Endothelial cell (in vitro differentiated cells): ENCODE measurements at regions not wholly inside any gene's neighbourhood (a gene's known extent, or its start where the extent isn't known, plus 50 kb on each side); places are given as distances from the start of the nearest gene placed in this dataset.

Source experiments
- DNase-seq: peaks from one replicate; pipeline ENCODE4 v3.0.0; 2021; ENCODE audit warnings: low spot score
- H3K27ac Mint-ChIP-seq: one replicate; pipeline ENCODE4 v1.8.0; 2021; ENCODE audit warnings: mixed read lengths, inconsistent platforms; ENCODE audit not compliant: unreplicated experiment
- H3K27me3 Mint-ChIP-seq: one replicate; pipeline ENCODE4 v1.8.0; 2021; ENCODE audit warnings: mild to moderate bottlenecking, moderate library complexity, mixed read lengths, inconsistent platforms; ENCODE audit not compliant: unreplicated experiment
- H3K36me3 Mint-ChIP-seq: one replicate; pipeline ENCODE4 v1.8.0; 2021; ENCODE audit warnings: mild to moderate bottlenecking, low read depth, mixed read lengths, inconsistent platforms; ENCODE audit not compliant: unreplicated experiment
- H3K4me1 Mint-ChIP-seq: one replicate; pipeline ENCODE4 v1.8.0; 2021; ENCODE audit warnings: mild to moderate bottlenecking, mixed read lengths, inconsistent platforms; ENCODE audit not compliant: unreplicated experiment
- H3K4me3 Mint-ChIP-seq: one replicate; pipeline ENCODE4 v1.8.0; 2021; ENCODE audit warnings: mild to moderate bottlenecking, mixed read lengths, inconsistent platforms; ENCODE audit not compliant: unreplicated experiment
- H3K9me3 Mint-ChIP-seq: one replicate; pipeline ENCODE4 v1.8.0; 2021; ENCODE audit warnings: mixed read lengths, inconsistent platforms; ENCODE audit not compliant: unreplicated experiment
- CTCF ChIP-seq: fragments of 200-600 bp; sonication (generic); IDR thresholded peaks from one replicate; pipeline ENCODE4 v1.5.0; 2021; ENCODE audit warnings: antibody characterized with exemption; ENCODE audit not compliant: unreplicated experiment

- Mint-ChIP-seq H3K4me3 (no peak overlapping the region), H3K4me1 (no peaks in the 10 kb centered on the region), H3K9me3 (no peaks in the 10 kb centered on the region), H3K27ac (no peak overlapping the region), H3K27me3 (peaks cover 4% of the 10 kb centered on the region), H3K36me3 (no peaks in the 10 kb centered on the region)
- no peak for DNase-seq
- TF ChIP-seq CTCF: no peak
These were observed 66.3 kb upstream of the DIPK2B start for GRCh38 chrX:45267007-45267406.

GRCh38 chrX:45266456-45266855 lies 65.8 kb upstream of the DIPK2B start:
- Mint-ChIP-seq H3K27me3 (peaks cover 4% of the 10 kb centered on the region), H3K27ac (no peak overlapping the region), H3K36me3 (no peaks in the 10 kb centered on the region), H3K4me3 (no peak overlapping the region), H3K4me1 (no peaks in the 10 kb centered on the region), H3K9me3 (no peaks in the 10 kb centered on the region)
- no peak for DNase-seq
- no peak for TF ChIP-seq CTCF

GRCh38 chrX:45264865-45265264 lies 64.2 kb upstream of the DIPK2B start:
- no peak for TF ChIP-seq CTCF
- H3K4me1 Mint-ChIP-seq: no peaks in the 10 kb centered on the region
- no peaks in the 10 kb centered on the region for H3K36me3 Mint-ChIP-seq
- H3K9me3 Mint-ChIP-seq: no peaks in the 10 kb centered on the region
- no peak for DNase-seq
- H3K27ac Mint-ChIP-seq: no peak overlapping the region
- H3K4me3 Mint-ChIP-seq: no peak overlapping the region
- peaks cover 4% of the 10 kb centered on the region for H3K27me3 Mint-ChIP-seq

- Mint-ChIP-seq H3K4me3 (no peak overlapping the region), H3K4me1 (no peaks in the 10 kb centered on the region), H3K36me3 (no peaks in the 10 kb centered on the region), H3K27me3 (no peaks in the 10 kb centered on the region), H3K9me3 (no peaks in the 10 kb centered on the region), H3K27ac (no peak overlapping the region)
- DNase-seq: no peak
- no peak for TF ChIP-seq CTCF
These were observed 60.8 kb upstream of the DIPK2B start for GRCh38 chrX:45261471-45261870.

- H3K4me3 Mint-ChIP-seq: no peak overlapping the region
- H3K27ac Mint-ChIP-seq: no peak overlapping the region
- H3K36me3 Mint-ChIP-seq: no peaks in the 10 kb centered on the region
- no peak for DNase-seq
- TF ChIP-seq CTCF: no peak
- no peaks in the 10 kb centered on the region for H3K27me3 Mint-ChIP-seq
- H3K4me1 Mint-ChIP-seq: no peaks in the 10 kb centered on the region
- no peaks in the 10 kb centered on the region for H3K9me3 Mint-ChIP-seq
These were observed 60.3 kb upstream of the DIPK2B start for GRCh38 chrX:45261005-45261404.
